ENCODE measurements at regions not wholly inside any gene's neighbourhood (a gene's known extent, or its start where the extent isn't known, plus 50 kb on each side); places are given as distances from the start of the nearest gene placed in this dataset.

GRCh38 chr16:61146429-61146828 lies 889.8 kb downstream of the CDH8 start:
- TF ChIP-seq POLR2A (IDR thresholded peaks at IDR 0.05; ENCODE audit: insufficient read depth in 1 of 2, low read depth in 2 of 2, low read length in 2 of 2) (no peak), GABPA (IDR thresholded peaks at IDR 0.05; ENCODE audit: low read depth, low read length) (no peak), GABPA (CRISPR knock-in tag; IDR thresholded peaks at IDR 0.05; ENCODE audit: low read depth) (no peak), REST (IDR thresholded peaks at IDR 0.05; ENCODE audit: borderline replicate concordance in 1 of 2, low read depth in 1 of 2, low read length in 2 of 2) (no peak)

Data from HepG2 (cell line).